Left lung (tissue), 4 donors: ENCODE measurements at regions not wholly inside any gene's neighbourhood (a gene's known extent, or its start where the extent isn't known, plus 50 kb on each side); places are given as distances from the start of the nearest gene placed in this dataset.

Source experiments
- ATAC-seq: fragments of 200-7000 bp; cut with Tn5 transposase; one replicate; pipeline ENCODE4 v1.9.1; 2020; ENCODE audit warnings: moderate library complexity
- DNase-seq, 4 donors: peaks; one replicate each; pipeline ENCODE4 v3.0.0-alpha.2; 2013 to 2020
- H3K27ac ChIP-seq, 2 donors: fragments of 200-600 bp; sonication (generic) in 1 of 2; one replicate each; pipeline versions ENCODE4 v1.5.0 to v1.8.0; 2020 to 2021
- H3K27me3 ChIP-seq, 2 donors: fragments of 200-600 bp; sonication (generic) in 1 of 2; one replicate each; pipeline versions ENCODE4 v1.5.0 to v1.8.0; 2020 to 2021
- H3K36me3 ChIP-seq, 2 donors: fragments of 200-600 bp; sonication (generic) in 1 of 2; one replicate each; pipeline versions ENCODE4 v1.5.0 to v1.8.0; 2020 to 2021
- H3K4me1 ChIP-seq, 2 donors: fragments of 200-600 bp; one replicate each; pipeline ENCODE4 v1.8.0; 2021
- H3K4me3 ChIP-seq, 2 donors: fragments of 200-600 bp; sonication (generic) in 1 of 2; one replicate each; pipeline versions ENCODE4 v1.5.0 to v1.8.0; 2020 to 2021; ENCODE audit warnings: mild to moderate bottlenecking in 1 of 2
- H3K9me3 ChIP-seq, 2 donors: fragments of 200-600 bp; sonication (generic) in 1 of 2; one replicate each; pipeline versions ENCODE4 v1.5.0 to v1.8.0; 2020 to 2021
- intact Hi-C, 2 donors: fragments of 100-400 bp; cut with DNase I; formaldehyde crosslinking; loops; one replicate each; pipeline versions ENCODE4 v1.11.2 to v1.14.2; 2022
- TF ChIP-seq, protein P1 (sequence below), 2 donors: fragments of 200-600 bp; sonication (generic) in 1 of 2; IDR thresholded peaks; one replicate each; pipeline versions ENCODE4 v1.5.0 to v1.8.0; 2021; ENCODE audit warnings: antibody characterized with exemption in 2 of 2
- donor health status: DM: no; HTN: yes; CAD: no.
- donor health status: DM: no; HTN: no; CAD: no.

- no peak for ATAC-seq
- intact Hi-C loops = no loop called here
- Histone ChIP-seq H3K4me3 (no peak overlapping the region), H3K4me1 (no peaks in the 10 kb centered on the region), H3K36me3 (no peaks in the 10 kb centered on the region), H3K27ac (no peak overlapping the region), H3K27me3 (no peaks in the 10 kb centered on the region), H3K9me3 (no peaks in the 10 kb centered on the region)
- DNase-seq = no peak
- TF ChIP-seq, protein P1, sequence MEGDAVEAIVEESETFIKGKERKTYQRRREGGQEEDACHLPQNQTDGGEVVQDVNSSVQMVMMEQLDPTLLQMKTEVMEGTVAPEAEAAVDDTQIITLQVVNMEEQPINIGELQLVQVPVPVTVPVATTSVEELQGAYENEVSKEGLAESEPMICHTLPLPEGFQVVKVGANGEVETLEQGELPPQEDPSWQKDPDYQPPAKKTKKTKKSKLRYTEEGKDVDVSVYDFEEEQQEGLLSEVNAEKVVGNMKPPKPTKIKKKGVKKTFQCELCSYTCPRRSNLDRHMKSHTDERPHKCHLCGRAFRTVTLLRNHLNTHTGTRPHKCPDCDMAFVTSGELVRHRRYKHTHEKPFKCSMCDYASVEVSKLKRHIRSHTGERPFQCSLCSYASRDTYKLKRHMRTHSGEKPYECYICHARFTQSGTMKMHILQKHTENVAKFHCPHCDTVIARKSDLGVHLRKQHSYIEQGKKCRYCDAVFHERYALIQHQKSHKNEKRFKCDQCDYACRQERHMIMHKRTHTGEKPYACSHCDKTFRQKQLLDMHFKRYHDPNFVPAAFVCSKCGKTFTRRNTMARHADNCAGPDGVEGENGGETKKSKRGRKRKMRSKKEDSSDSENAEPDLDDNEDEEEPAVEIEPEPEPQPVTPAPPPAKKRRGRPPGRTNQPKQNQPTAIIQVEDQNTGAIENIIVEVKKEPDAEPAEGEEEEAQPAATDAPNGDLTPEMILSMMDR (IDR thresholded peaks at IDR 0.05) = no peak
Observed at GRCh38 chr13:82370316-82370715, 1512.0 kb downstream of the SLITRK1 start.

DNA sequence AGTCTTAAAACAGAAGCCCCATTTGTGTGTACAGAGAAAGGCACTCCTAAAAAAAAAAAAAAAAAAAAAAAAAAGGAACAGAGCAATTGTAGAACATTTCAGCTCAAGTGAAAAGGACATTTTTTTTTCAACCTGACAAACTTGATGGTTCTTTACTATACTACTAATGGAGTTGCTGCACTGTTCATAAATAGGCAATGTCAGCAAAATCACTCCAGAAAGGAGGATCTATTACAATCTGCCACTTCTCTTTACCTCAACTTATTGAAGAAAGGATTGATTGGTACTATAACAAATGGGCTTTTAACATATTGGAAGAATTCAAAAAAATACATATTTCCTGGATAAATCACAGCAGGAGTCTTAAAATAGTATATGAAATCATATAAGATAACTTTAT, 1517.7 kb downstream of the SLITRK1 start:
- DNase-seq = no peak
- ATAC-seq = no peak
- TF ChIP-seq, protein P1 (IDR thresholded peaks at IDR 0.05) = no peak

DNA sequence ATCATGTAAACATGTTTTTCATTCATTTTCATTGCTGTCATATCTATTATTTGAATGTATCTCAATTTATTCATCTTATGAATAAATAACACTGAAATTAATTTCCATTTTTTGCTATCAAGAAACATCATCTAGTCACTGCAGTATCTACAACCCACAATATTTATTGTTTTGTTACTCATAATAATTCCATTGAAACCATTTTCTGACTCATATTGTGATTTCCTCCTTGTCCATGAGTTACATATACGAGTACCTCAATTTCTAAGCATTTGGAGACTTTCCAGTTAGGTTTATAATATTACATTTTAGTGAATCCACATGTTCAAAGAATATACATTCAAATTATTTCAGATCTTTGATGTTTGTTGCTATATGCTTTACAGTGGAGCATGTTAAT, 1524.0 kb downstream of the SLITRK1 start:
- no peak overlapping the region for H3K27ac ChIP-seq
- H3K9me3 ChIP-seq = no peaks in the 10 kb centered on the region
- H3K27me3 ChIP-seq = no peaks in the 10 kb centered on the region
- ATAC-seq (no peak), DNase-seq (no peak)
- no peak overlapping the region for H3K4me3 ChIP-seq
- no peaks in the 10 kb centered on the region for H3K4me1 ChIP-seq
- no peaks in the 10 kb centered on the region for H3K36me3 ChIP-seq
- intact Hi-C loops = no loop called here
- TF ChIP-seq, protein P1 (IDR thresholded peaks at IDR 0.05) = no peak

More for the DNA sequence above, 1517.7 kb downstream of the SLITRK1 start:
- no peaks in the 10 kb centered on the region for H3K27me3 ChIP-seq
- no peaks in the 10 kb centered on the region for H3K36me3 ChIP-seq
- H3K4me1 ChIP-seq = no peaks in the 10 kb centered on the region
- no peak overlapping the region for H3K27ac ChIP-seq
- no peaks in the 10 kb centered on the region for H3K9me3 ChIP-seq
- intact Hi-C loops = no loop called here
- H3K4me3 ChIP-seq = no peak overlapping the region

GRCh38 chr13:82356667-82357410, 1525.4 kb downstream of the SLITRK1 start:
- H3K27ac ChIP-seq = no peak overlapping the region
- H3K4me3 ChIP-seq = no peak overlapping the region
- intact Hi-C loops = no loop called here
- H3K9me3 ChIP-seq = no peaks in the 10 kb centered on the region
- TF ChIP-seq, protein P1 (IDR thresholded peaks at IDR 0.05) = no peak
- no peaks in the 10 kb centered on the region for H3K27me3 ChIP-seq
- peak in 2 of 4 donors; percentile 3 to 6 for DNase-seq
- H3K36me3 ChIP-seq = no peaks in the 10 kb centered on the region
- ATAC-seq = no peak
- no peaks in the 10 kb centered on the region for H3K4me1 ChIP-seq

GRCh38 chr13:82344867-82345266, 1537.4 kb downstream of the SLITRK1 start:
- H3K4me1 ChIP-seq = no peaks in the 10 kb centered on the region
- ATAC-seq (no peak), DNase-seq (no peak)
- H3K36me3 ChIP-seq = no peaks in the 10 kb centered on the region
- no peaks in the 10 kb centered on the region for H3K9me3 ChIP-seq
- TF ChIP-seq, protein P1 (IDR thresholded peaks at IDR 0.05) = no peak
- H3K4me3 ChIP-seq = no peak overlapping the region
- no peaks in the 10 kb centered on the region for H3K27me3 ChIP-seq
- intact Hi-C loops = no loop called here
- H3K27ac ChIP-seq = no peak overlapping the region
